ENCODE measurements at regions not wholly inside any gene's neighbourhood (a gene's known extent, or its start where the extent isn't known, plus 50 kb on each side); places are given as distances from the start of the nearest gene placed in this dataset.
A peak's percentile ranks its signal among the peaks of the same experiment; 100 is the strongest.

- H3K4me3 ChIP-seq (ENCODE audit: low read length), result no peak overlapping the region
- TF ChIP-seq, protein P1, sequence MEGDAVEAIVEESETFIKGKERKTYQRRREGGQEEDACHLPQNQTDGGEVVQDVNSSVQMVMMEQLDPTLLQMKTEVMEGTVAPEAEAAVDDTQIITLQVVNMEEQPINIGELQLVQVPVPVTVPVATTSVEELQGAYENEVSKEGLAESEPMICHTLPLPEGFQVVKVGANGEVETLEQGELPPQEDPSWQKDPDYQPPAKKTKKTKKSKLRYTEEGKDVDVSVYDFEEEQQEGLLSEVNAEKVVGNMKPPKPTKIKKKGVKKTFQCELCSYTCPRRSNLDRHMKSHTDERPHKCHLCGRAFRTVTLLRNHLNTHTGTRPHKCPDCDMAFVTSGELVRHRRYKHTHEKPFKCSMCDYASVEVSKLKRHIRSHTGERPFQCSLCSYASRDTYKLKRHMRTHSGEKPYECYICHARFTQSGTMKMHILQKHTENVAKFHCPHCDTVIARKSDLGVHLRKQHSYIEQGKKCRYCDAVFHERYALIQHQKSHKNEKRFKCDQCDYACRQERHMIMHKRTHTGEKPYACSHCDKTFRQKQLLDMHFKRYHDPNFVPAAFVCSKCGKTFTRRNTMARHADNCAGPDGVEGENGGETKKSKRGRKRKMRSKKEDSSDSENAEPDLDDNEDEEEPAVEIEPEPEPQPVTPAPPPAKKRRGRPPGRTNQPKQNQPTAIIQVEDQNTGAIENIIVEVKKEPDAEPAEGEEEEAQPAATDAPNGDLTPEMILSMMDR (conservative IDR thresholded peaks at IDR 0.05; ENCODE audit: low read length), result no peak
- peak; percentile 34 for DNase-seq (ENCODE audit: low read depth)
These were observed 109.4 kb downstream of the TMEM30B start for GRCh38 chr14:61171727-61172126.

- no peak for DNase-seq (ENCODE audit: low read depth)
These were observed 113.0 kb downstream of the TMEM30B start for GRCh38 chr14:61168141-61168540.

GRCh38 chr14:61167642-61168041, 113.5 kb downstream of the TMEM30B start:
- no peak for DNase-seq (ENCODE audit: low read depth)
- TF ChIP-seq, protein P1 (conservative IDR thresholded peaks at IDR 0.05; ENCODE audit: low read length), result no peak
- H3K4me3 ChIP-seq (ENCODE audit: low read length), result no peak overlapping the region

More at GRCh38 chr14:61168141-61168540, 113.0 kb downstream of the TMEM30B start:
- no peak overlapping the region for H3K4me3 ChIP-seq (ENCODE audit: low read length)
- TF ChIP-seq, protein P1 (conservative IDR thresholded peaks at IDR 0.05; ENCODE audit: low read length), result no peak

GRCh38 chr14:61160798-61161197, 120.3 kb downstream of the TMEM30B start:
- no peak for DNase-seq (ENCODE audit: low read depth)
- TF ChIP-seq, protein P1 (conservative IDR thresholded peaks at IDR 0.05; ENCODE audit: low read length), result no peak
- no peak overlapping the region for H3K4me3 ChIP-seq (ENCODE audit: low read length)

DNA sequence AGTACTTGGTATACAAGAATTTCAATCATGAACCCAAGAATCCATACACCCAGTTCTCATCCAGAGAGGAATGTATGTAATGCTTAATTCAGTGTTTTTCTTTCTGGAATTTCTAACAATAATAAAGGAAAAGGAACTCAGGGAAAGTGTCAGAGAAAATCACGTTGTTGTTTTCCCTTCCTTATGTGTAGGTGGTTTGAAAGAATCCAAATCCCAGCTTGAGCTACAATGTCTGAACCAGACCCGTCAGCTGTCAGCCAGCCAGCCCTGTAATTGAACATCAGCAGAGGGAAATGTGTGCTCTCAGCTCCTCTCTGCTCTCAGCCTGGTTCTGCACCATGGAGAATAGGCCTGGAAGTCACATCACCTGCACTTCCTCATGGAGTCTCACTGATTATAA, 126.5 kb downstream of the TMEM30B start:
- DNase-seq (ENCODE audit: low read depth), result peak; percentile 48
- TF ChIP-seq, protein P1 (conservative IDR thresholded peaks at IDR 0.05; ENCODE audit: low read length), result no peak

GRCh38 chr14:61153914-61154545, 127.1 kb downstream of the TMEM30B start:
- TF ChIP-seq, protein P1 (conservative IDR thresholded peaks at IDR 0.05; ENCODE audit: low read length), result no peak
- DNase-seq (ENCODE audit: low read depth), result no peak

More for the DNA sequence above, 126.5 kb downstream of the TMEM30B start:
- no peak overlapping the region for H3K4me3 ChIP-seq (ENCODE audit: low read length)

GRCh38 chr14:61153431-61153830, 127.7 kb downstream of the TMEM30B start:
- no peak for DNase-seq (ENCODE audit: low read depth)
- H3K4me3 ChIP-seq (ENCODE audit: low read length), result no peak overlapping the region
- TF ChIP-seq, protein P1 (conservative IDR thresholded peaks at IDR 0.05; ENCODE audit: low read length), result no peak

More at GRCh38 chr14:61153914-61154545, 127.1 kb downstream of the TMEM30B start:
- no peak overlapping the region for H3K4me3 ChIP-seq (ENCODE audit: low read length)
